HEK293 (cell line): ENCODE measurements at regions not wholly inside any gene's neighbourhood (a gene's known extent, or its start where the extent isn't known, plus 50 kb on each side); places are given as distances from the start of the nearest gene placed in this dataset.

Experiments used
- CTCF ChIP-seq: fragments of 450-650 bp; formaldehyde crosslinking; IDR thresholded peaks from 2 replicates; pipeline ENCODE4 v1.5.1; 2016; ENCODE audit warnings: missing biosample characterization, missing genetic modification characterization
- PRDM1 ChIP-seq: fragments of 450-650 bp; formaldehyde crosslinking; IDR thresholded peaks from 2 replicates; pipeline ENCODE4; 2016; ENCODE audit warnings: missing biosample characterization, missing genetic modification characterization
- SETDB1 ChIP-seq: IDR thresholded peaks from one replicate; pipeline ENCODE4 v1.6.1; 2017; ENCODE audit warnings: mild to moderate bottlenecking, low read length, moderate library complexity, mixed read lengths; ENCODE audit not compliant: insufficient read length
- ZNF561 ChIP-seq: fragments of 450-650 bp; IDR thresholded peaks from 2 replicates; pipeline ENCODE4 v1.5.1; 2018; ENCODE audit warnings: missing biosample characterization, missing genetic modification characterization, borderline replicate concordance
- ZNF776 ChIP-seq: fragments of 450-650 bp; formaldehyde crosslinking; IDR thresholded peaks from 2 replicates; pipeline ENCODE4 v1.5.0; 2017; ENCODE audit warnings: missing biosample characterization, missing genetic modification characterization, borderline replicate concordance
- TF ChIP-seq, protein P1 (sequence below): fragments of 450-650 bp; formaldehyde crosslinking; IDR thresholded peaks from 2 replicates; pipeline ENCODE4 v1.5.1; 2016; ENCODE audit warnings: missing biosample characterization, missing genetic modification characterization, low read depth

DNA sequence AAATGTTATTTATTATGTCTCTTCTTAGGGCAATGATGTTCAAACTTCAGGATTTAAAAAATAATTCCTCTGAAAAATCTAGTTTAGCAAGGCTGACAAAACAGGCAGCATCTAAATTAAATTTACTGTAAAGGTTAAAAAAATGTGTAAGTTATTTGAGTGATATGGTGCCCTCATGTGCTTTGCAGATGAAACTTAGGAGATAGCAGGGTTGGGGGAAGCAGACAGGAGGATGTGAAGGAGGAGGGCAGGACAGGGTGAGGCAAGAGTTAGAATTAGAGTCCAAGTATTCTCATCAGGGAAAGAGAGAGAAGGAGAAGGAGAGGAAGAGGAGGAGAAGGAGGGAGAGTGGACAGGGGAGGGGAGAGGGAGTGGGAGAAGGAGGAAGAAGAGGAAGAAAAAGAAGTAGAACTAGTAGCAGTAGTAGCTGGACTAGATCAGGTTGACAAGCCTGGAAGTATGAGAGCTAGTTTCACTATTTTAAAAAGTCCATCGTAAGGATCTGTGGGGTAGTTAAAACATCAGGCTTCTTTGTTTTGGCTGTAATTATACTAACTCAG, 141.2 kb upstream of the SESN3 start:
- TF ChIP-seq CTCF (tag by site-specific recombination) (0 out of 2 replicates have a peak, but pooled peaks have one; percentile 13), ZNF776 (tag by site-specific recombination) (no peak), ZNF561 (tag by site-specific recombination) (no peak), PRDM1 (tag by site-specific recombination) (no peak), SETDB1 (no peak)
- TF ChIP-seq, protein P1, sequence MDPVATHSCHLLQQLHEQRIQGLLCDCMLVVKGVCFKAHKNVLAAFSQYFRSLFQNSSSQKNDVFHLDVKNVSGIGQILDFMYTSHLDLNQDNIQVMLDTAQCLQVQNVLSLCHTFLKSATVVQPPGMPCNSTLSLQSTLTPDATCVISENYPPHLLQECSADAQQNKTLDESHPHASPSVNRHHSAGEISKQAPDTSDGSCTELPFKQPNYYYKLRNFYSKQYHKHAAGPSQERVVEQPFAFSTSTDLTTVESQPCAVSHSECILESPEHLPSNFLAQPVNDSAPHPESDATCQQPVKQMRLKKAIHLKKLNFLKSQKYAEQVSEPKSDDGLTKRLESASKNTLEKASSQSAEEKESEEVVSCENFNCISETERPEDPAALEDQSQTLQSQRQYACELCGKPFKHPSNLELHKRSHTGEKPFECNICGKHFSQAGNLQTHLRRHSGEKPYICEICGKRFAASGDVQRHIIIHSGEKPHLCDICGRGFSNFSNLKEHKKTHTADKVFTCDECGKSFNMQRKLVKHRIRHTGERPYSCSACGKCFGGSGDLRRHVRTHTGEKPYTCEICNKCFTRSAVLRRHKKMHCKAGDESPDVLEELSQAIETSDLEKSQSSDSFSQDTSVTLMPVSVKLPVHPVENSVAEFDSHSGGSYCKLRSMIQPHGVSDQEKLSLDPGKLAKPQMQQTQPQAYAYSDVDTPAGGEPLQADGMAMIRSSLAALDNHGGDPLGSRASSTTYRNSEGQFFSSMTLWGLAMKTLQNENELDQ (tag by site-specific recombination), result no peak
